ENCODE measurements at regions not wholly inside any gene's neighbourhood (a gene's known extent, or its start where the extent isn't known, plus 50 kb on each side); places are given as distances from the start of the nearest gene placed in this dataset.

DNA sequence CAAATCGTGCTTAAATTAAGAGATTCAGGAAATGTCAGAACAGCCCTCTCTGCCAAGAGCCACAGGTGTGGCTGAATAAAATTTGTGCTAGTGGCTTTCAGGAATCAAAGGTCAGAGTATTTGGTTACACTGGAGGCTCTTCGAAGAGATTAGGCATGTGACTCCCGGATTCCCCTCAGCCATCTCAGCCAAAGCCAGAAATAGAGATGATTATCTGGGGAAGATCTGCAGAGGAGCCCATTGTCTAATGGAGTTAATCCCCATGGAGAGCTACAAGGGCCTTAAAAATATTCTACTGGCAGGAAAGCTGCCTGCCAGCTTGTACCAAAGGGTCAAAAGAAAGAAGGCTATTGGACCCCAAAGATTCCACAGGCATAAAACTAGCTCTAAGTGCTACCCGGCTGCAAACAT, 1259.5 kb downstream of the TBC1D22A start:
- TF ChIP-seq, protein P1, sequence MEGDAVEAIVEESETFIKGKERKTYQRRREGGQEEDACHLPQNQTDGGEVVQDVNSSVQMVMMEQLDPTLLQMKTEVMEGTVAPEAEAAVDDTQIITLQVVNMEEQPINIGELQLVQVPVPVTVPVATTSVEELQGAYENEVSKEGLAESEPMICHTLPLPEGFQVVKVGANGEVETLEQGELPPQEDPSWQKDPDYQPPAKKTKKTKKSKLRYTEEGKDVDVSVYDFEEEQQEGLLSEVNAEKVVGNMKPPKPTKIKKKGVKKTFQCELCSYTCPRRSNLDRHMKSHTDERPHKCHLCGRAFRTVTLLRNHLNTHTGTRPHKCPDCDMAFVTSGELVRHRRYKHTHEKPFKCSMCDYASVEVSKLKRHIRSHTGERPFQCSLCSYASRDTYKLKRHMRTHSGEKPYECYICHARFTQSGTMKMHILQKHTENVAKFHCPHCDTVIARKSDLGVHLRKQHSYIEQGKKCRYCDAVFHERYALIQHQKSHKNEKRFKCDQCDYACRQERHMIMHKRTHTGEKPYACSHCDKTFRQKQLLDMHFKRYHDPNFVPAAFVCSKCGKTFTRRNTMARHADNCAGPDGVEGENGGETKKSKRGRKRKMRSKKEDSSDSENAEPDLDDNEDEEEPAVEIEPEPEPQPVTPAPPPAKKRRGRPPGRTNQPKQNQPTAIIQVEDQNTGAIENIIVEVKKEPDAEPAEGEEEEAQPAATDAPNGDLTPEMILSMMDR (IDR thresholded peaks at IDR 0.05; ENCODE audit: insufficient read depth, low read length, poor library complexity, severe bottlenecking) = no peak
- no peak for TF ChIP-seq EZH2phosphoT487 (conservative IDR thresholded peaks at IDR 0.05; ENCODE audit: low read length)
